DOHH2 (cell line): ENCODE measurements at regions not wholly inside any gene's neighbourhood (a gene's known extent, or its start where the extent isn't known, plus 50 kb on each side); places are given as distances from the start of the nearest gene placed in this dataset.

ENCODE experiments used
- H3F3A ChIP-seq: fragments of 200-600 bp; sonication (generic), shearing (Covaris generic); 2 replicates; pipeline ENCODE4 v1.6.0; 2016; ENCODE audit warnings: antibody characterized with exemption, mild to moderate bottlenecking; ENCODE audit not compliant: control insufficient read depth, insufficient read depth
- H3K27ac ChIP-seq: fragments of 200-600 bp; sonication (generic); 2 replicates; pipeline ENCODE4 v1.5.1; 2014; ENCODE audit warnings: low read depth, mild to moderate bottlenecking, low read length, moderate library complexity
- H3K27me3 ChIP-seq: fragments of 200-600 bp; sonication (generic); 2 replicates; pipeline ENCODE4 v1.6.1; 2014; ENCODE audit warnings: mild to moderate bottlenecking, low read length, mixed read lengths; ENCODE audit not compliant: control insufficient read depth
- H3K36me3 ChIP-seq: fragments of 200-600 bp; sonication (generic); 2 replicates; pipeline ENCODE4 v1.6.1; 2014; ENCODE audit warnings: mild to moderate bottlenecking, low read length, moderate library complexity, mixed read lengths; ENCODE audit not compliant: control insufficient read depth
- H3K4me1 ChIP-seq: fragments of 200-600 bp; sonication (generic); 2 replicates; pipeline ENCODE4 v1.6.1; 2014; ENCODE audit warnings: mild to moderate bottlenecking, low read length, mixed read lengths; ENCODE audit not compliant: control insufficient read depth
- H3K4me2 ChIP-seq: fragments of 200-600 bp; sonication (generic); 2 replicates; pipeline ENCODE4 v1.6.0; 2014; ENCODE audit warnings: mild to moderate bottlenecking, low read length, moderate library complexity
- H3K4me3 ChIP-seq: fragments of 200-600 bp; sonication (generic); 2 replicates; pipeline ENCODE4 v1.5.1; 2014; ENCODE audit warnings: mild to moderate bottlenecking, low read length, mixed read lengths
- H3K79me2 ChIP-seq: fragments of 200-600 bp; sonication (generic); 2 replicates; pipeline ENCODE4 v1.6.1; 2014; ENCODE audit warnings: mild to moderate bottlenecking, low read length, mixed read lengths; ENCODE audit not compliant: control insufficient read depth
- H3K9me2 ChIP-seq: fragments of 200-600 bp; sonication (generic); replicated peaks from 2 replicates; pipeline ENCODE4 v1.6.1; 2014; ENCODE audit warnings: mild to moderate bottlenecking, low read length, mixed read lengths; ENCODE audit not compliant: control insufficient read depth
- H3K9me3 ChIP-seq: fragments of 200-600 bp; sonication (generic); 2 replicates; pipeline ENCODE4 v1.6.1; 2014; ENCODE audit warnings: antibody characterized with exemption, low read length, mixed read lengths; ENCODE audit not compliant: control insufficient read depth, insufficient read depth
- H4K20me1 ChIP-seq: fragments of 200-600 bp; sonication (generic); 2 replicates; pipeline ENCODE4 v1.6.0; 2014; ENCODE audit warnings: low read depth, mild to moderate bottlenecking, antibody characterized with exemption, low read length, moderate library complexity; ENCODE audit not compliant: control insufficient read depth, insufficient read depth
- EZH2phosphoT487 ChIP-seq: fragments of 200-600 bp; sonication (generic); IDR thresholded peaks from 2 replicates; pipeline ENCODE4 v1.6.1; 2017; ENCODE audit warnings: borderline replicate concordance, mild to moderate bottlenecking, antibody characterized with exemption, low read length, moderate library complexity, mixed read lengths
- TF ChIP-seq, protein P1 (sequence below): fragments of 200-600 bp; sonication (generic); IDR thresholded peaks from one replicate; pipeline ENCODE4 v1.5.1; 2014; ENCODE audit warnings: antibody characterized with exemption, mild to moderate bottlenecking, low read depth, low read length; ENCODE audit not compliant: poor library complexity, severe bottlenecking

DNA sequence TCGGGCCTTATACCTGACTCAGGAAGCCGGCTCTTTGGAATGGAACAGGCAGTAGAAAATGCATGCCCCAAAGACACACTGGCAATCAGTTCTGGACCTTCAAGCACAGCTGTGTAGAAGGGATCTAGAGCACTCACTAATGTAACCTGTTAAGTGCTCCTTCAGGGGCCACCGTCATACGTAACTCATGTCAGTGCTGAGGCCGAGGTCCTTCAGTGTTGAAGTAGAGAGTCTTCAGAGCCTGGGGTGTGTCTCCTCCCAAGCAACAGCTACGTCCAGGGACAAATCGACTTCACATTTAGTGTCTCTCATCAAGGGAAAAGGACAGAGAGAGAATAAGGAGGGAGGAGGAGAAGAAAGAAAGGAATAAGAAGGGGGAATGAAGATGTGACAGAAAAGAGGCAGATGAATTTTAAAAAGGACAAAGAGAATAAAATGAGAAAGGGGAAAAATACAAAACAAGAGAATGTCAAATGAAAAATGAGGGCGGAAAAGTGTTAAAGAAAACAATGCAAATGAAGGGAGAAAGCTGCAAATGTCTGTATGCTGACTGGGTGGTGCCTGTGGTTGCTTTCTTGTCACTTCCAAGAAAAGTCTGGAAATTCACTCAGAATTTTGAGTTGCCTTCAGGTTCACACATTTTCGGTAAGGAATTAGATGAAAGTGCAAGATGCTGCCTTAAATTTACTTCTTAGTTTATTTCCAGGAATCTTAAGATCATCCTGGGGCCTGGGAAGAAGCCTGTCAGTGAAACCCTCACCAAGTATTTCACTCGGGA is 989.4 kb downstream of the GRID1 start:
- TF ChIP-seq EZH2phosphoT487: no peak
- TF ChIP-seq, protein P1, sequence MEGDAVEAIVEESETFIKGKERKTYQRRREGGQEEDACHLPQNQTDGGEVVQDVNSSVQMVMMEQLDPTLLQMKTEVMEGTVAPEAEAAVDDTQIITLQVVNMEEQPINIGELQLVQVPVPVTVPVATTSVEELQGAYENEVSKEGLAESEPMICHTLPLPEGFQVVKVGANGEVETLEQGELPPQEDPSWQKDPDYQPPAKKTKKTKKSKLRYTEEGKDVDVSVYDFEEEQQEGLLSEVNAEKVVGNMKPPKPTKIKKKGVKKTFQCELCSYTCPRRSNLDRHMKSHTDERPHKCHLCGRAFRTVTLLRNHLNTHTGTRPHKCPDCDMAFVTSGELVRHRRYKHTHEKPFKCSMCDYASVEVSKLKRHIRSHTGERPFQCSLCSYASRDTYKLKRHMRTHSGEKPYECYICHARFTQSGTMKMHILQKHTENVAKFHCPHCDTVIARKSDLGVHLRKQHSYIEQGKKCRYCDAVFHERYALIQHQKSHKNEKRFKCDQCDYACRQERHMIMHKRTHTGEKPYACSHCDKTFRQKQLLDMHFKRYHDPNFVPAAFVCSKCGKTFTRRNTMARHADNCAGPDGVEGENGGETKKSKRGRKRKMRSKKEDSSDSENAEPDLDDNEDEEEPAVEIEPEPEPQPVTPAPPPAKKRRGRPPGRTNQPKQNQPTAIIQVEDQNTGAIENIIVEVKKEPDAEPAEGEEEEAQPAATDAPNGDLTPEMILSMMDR: no peak
- no peaks in the 10 kb centered on the region for H4K20me1 ChIP-seq
- H3K4me1 ChIP-seq: no peaks in the 10 kb centered on the region
- H3K4me2 ChIP-seq: no peak overlapping the region
- no peaks in the 10 kb centered on the region for H3K27me3 ChIP-seq
- no peaks in the 10 kb centered on the region for H3K9me2 ChIP-seq
- H3K9me3 ChIP-seq: no peaks in the 10 kb centered on the region
- no peaks in the 10 kb centered on the region for H3F3A ChIP-seq
- H3K79me2 ChIP-seq: no peaks in the 10 kb centered on the region
- H3K36me3 ChIP-seq: no peaks in the 10 kb centered on the region
- no peak overlapping the region for H3K4me3 ChIP-seq
- H3K27ac ChIP-seq: no peak overlapping the region

DNA sequence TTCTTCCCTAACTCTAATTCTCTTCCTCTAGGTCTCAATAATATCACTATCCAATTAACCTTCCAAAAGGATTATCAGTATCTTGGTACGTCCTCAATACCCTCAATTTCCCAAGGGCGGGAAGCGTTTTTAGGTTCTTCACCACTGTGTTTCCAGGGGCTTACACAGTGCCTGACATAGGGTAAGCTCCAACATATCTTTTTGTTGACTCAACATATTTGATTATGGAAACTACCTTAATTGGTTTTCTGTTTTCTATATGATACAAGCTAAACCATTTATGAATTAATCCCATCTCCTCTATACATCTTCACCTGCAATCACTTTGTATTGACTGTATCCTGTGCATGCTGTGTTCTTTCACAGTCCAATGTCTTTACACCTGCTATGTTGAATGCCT is 987.3 kb downstream of the GRID1 start:
- Histone ChIP-seq H3K4me3 (no peak overlapping the region), H3K36me3 (no peaks in the 10 kb centered on the region), H3K9me2 (no peaks in the 10 kb centered on the region), H3K27me3 (no peaks in the 10 kb centered on the region), H3K4me2 (no peak overlapping the region), H4K20me1 (no peaks in the 10 kb centered on the region), H3K79me2 (no peaks in the 10 kb centered on the region), H3K27ac (no peak overlapping the region), H3F3A (no peaks in the 10 kb centered on the region), H3K9me3 (no peaks in the 10 kb centered on the region), H3K4me1 (no peaks in the 10 kb centered on the region)
- TF ChIP-seq EZH2phosphoT487: no peak
- TF ChIP-seq, protein P1: no peak

DNA sequence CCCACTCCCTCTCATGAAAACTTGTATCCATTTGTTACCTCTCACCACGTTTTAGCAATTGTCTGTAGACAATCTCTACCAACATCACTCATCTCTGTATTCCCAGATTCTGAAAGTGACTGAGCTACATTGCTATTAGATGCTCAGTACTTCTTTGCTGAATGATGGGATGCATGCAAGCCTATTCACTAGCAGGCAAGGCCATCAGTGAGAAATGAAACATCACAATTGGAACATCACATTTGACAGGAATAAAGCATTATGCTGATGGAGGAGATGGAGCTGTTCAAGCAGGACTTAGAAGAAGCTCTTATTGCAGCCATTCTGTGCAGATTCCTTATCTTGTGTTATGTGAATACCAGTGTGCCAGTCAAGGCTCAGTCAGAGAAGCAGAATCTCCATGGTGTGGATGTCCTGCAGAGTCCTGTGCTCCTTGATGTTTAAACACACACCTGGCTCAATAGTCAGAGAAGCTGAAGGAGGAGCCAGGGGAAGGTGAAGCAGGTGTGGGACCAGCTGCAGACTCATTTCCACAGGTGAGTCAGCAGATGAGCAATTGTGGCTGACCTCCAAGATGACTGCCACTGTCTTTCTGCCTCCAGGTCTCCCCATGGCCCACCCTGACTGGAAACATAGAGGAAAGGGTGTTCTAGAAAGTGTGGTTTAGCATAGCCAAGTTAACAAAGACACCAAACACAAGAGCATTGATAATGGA is 965.5 kb downstream of the GRID1 start:
- Histone ChIP-seq H3K4me3 (no peak overlapping the region), H3K9me2 (no peaks in the 10 kb centered on the region), H3K79me2 (no peaks in the 10 kb centered on the region), H3K27ac (no peak overlapping the region), H4K20me1 (no peaks in the 10 kb centered on the region), H3K36me3 (no peaks in the 10 kb centered on the region), H3F3A (no peaks in the 10 kb centered on the region), H3K9me3 (no peaks in the 10 kb centered on the region), H3K4me2 (no peak overlapping the region), H3K27me3 (no peaks in the 10 kb centered on the region), H3K4me1 (no peaks in the 10 kb centered on the region)
- TF ChIP-seq, protein P1: no peak
- TF ChIP-seq EZH2phosphoT487: no peak
